ENCODE measurements at regions not wholly inside any gene's neighbourhood (a gene's known extent, or its start where the extent isn't known, plus 50 kb on each side); places are given as distances from the start of the nearest gene placed in this dataset.

DNA sequence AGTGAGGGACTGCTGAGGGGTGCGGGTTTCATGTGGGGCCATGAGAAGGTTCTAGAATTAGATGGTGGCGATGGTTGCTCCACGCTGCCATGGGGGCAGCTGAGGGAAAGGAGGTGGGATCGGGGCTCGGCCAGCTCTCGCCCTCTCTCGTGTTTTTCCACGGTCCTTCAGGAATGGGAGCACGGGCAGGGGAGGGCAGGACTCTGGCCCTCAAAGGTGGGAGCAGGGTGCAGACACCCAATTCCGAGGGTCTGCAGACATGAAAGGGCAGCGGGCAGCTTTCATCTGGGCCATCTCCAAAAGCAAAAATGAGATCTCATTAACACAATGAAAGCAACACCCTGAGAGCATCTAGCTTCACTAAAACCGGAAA is 53.4 kb upstream of the SALL3 start:
- no peaks in the 10 kb centered on the region for H3K9me3 ChIP-seq (ENCODE audit: control insufficient read depth, low read length)
- no peaks in the 10 kb centered on the region for H3K27me3 ChIP-seq (replicated peaks; ENCODE audit: control insufficient read depth, insufficient read depth, low read length, poor library complexity, severe bottlenecking)
- no peak overlapping the region for H3K27ac ChIP-seq (ENCODE audit: insufficient read depth, low read length, poor library complexity, severe bottlenecking)
- H3K4me3 ChIP-seq (ENCODE audit: insufficient read depth, low read depth, low read length, poor library complexity, severe bottlenecking) = no peak overlapping the region
- no peaks in the 10 kb centered on the region for H3K4me1 ChIP-seq (ENCODE audit: control insufficient read depth, insufficient read depth, low read length, poor library complexity, severe bottlenecking)
- no peaks in the 10 kb centered on the region for H3K36me3 ChIP-seq (ENCODE audit: control insufficient read depth, insufficient read depth, low read length)
- DNase-seq = no peak

- no peak for DNase-seq
- no peaks in the 10 kb centered on the region for H3K9me3 ChIP-seq (ENCODE audit: control insufficient read depth, low read length)
- no peaks in the 10 kb centered on the region for H3K36me3 ChIP-seq (ENCODE audit: control insufficient read depth, insufficient read depth, low read length)
- no peak overlapping the region for H3K4me3 ChIP-seq (ENCODE audit: insufficient read depth, low read depth, low read length, poor library complexity, severe bottlenecking)
- no peaks in the 10 kb centered on the region for H3K27me3 ChIP-seq (replicated peaks; ENCODE audit: control insufficient read depth, insufficient read depth, low read length, poor library complexity, severe bottlenecking)
- no peak overlapping the region for H3K27ac ChIP-seq (ENCODE audit: insufficient read depth, low read length, poor library complexity, severe bottlenecking)
- no peaks in the 10 kb centered on the region for H3K4me1 ChIP-seq (ENCODE audit: control insufficient read depth, insufficient read depth, low read length, poor library complexity, severe bottlenecking)
Measured at GRCh38 chr18:78927156-78927555, 52.5 kb upstream of the SALL3 start.

DNA sequence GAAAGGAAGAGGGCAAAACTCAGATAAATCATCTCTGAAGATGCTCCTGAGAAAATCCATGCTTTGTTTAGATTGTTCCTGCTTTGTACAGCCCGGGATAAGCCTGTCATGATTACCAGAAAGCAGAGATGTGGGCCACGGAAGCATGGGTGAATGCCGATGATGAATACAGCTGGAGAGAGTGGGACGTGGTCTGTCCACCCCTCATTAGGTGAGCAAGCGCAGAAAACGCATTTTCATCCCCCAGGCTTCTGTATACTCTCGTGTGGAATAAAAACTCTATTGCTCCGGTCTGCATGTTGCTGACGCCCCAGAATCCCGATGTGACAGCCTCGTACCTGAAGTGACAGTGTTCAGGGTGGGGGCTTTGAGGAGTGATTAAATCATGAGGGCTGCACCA is 52.0 kb upstream of the SALL3 start:
- Histone ChIP-seq H3K36me3 (ENCODE audit: control insufficient read depth, insufficient read depth, low read length) (no peaks in the 10 kb centered on the region), H3K4me1 (ENCODE audit: control insufficient read depth, insufficient read depth, low read length, poor library complexity, severe bottlenecking) (no peaks in the 10 kb centered on the region), H3K9me3 (ENCODE audit: control insufficient read depth, low read length) (no peaks in the 10 kb centered on the region)

GRCh38 chr18:78928076-78928475 is 51.5 kb upstream of the SALL3 start:
- DNase-seq = no peak
- no peaks in the 10 kb centered on the region for H3K36me3 ChIP-seq (ENCODE audit: control insufficient read depth, insufficient read depth, low read length)
- no peaks in the 10 kb centered on the region for H3K9me3 ChIP-seq (ENCODE audit: control insufficient read depth, low read length)
- H3K4me3 ChIP-seq (ENCODE audit: insufficient read depth, low read depth, low read length, poor library complexity, severe bottlenecking) = no peak overlapping the region
- no peaks in the 10 kb centered on the region for H3K4me1 ChIP-seq (ENCODE audit: control insufficient read depth, insufficient read depth, low read length, poor library complexity, severe bottlenecking)
- H3K27me3 ChIP-seq (replicated peaks; ENCODE audit: control insufficient read depth, insufficient read depth, low read length, poor library complexity, severe bottlenecking) = no peaks in the 10 kb centered on the region
- H3K27ac ChIP-seq (ENCODE audit: insufficient read depth, low read length, poor library complexity, severe bottlenecking) = no peak overlapping the region

More for the DNA sequence above, 52.0 kb upstream of the SALL3 start:
- Histone ChIP-seq H3K4me3 (ENCODE audit: insufficient read depth, low read depth, low read length, poor library complexity, severe bottlenecking) (no peak overlapping the region), H3K27me3 (replicated peaks; ENCODE audit: control insufficient read depth, insufficient read depth, low read length, poor library complexity, severe bottlenecking) (no peaks in the 10 kb centered on the region), H3K27ac (ENCODE audit: insufficient read depth, low read length, poor library complexity, severe bottlenecking) (no peak overlapping the region)
- no peak for DNase-seq

DNA sequence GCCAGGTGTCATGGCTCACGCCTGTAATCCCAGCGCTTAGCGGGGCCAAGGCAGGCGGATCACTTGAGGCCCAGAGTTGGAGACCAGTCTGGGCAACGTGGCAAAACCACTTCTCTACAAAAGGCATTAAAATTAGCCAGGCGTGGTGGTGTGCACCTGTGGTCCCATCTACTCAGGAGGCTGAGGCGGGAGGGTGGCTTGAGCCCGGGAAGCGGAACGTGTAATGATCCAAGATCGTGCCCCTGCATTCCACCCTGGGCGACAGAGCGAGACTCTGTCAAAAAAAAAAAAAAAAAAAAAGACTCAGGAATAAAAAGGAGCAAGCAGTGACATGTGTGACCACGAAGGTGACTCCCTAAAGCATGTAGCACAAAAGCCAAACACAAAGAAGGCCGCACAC is 50.1 kb upstream of the SALL3 start:
- Histone ChIP-seq H3K4me1 (ENCODE audit: control insufficient read depth, insufficient read depth, low read length, poor library complexity, severe bottlenecking) (no peaks in the 10 kb centered on the region), H3K27me3 (replicated peaks; ENCODE audit: control insufficient read depth, insufficient read depth, low read length, poor library complexity, severe bottlenecking) (no peaks in the 10 kb centered on the region), H3K36me3 (ENCODE audit: control insufficient read depth, insufficient read depth, low read length) (no peaks in the 10 kb centered on the region), H3K9me3 (ENCODE audit: control insufficient read depth, low read length) (no peaks in the 10 kb centered on the region), H3K4me3 (ENCODE audit: insufficient read depth, low read depth, low read length, poor library complexity, severe bottlenecking) (no peak overlapping the region), H3K27ac (ENCODE audit: insufficient read depth, low read length, poor library complexity, severe bottlenecking) (no peak overlapping the region)
- DNase-seq = no peak

Measured in effector memory CD4-positive, alpha-beta T cell (primary cell).